K562 (cell line): ENCODE measurements at regions not wholly inside any gene's neighbourhood (a gene's known extent, or its start where the extent isn't known, plus 50 kb on each side); places are given as distances from the start of the nearest gene placed in this dataset.

Experiments
- ATAC-seq: fragments of 200-7000 bp; cut with Tn5 transposase; 3 replicates; pipeline ENCODE4 v1.9.1; 2020; ENCODE audit warnings: moderate library complexity
- BruUV-seq: library from RNA; stranded (reverse); fragments of 400-500 nt; replicated peaks from 2 replicates; lab custom pipeline; 2021; lab: Mats Ljungman, UMichigan
- CTCF ChIA-PET: fragments of 300-600 bp; formaldehyde crosslinking; extraction: SDS; loops from one replicate; lab custom pipeline; 2021; ENCODE audit warnings: low intra/inter-chr PET ratio; lab: Yijun Ruan, JAX
- POLR2A ChIA-PET: fragments of 300-600, 350-650 bp; sonication (Branson Sonifier 250); formaldehyde crosslinking; extraction: SDS; loops from one replicate; lab custom pipeline; 2021; ENCODE audit warnings: antibody characterized with exemption, inconsistent platforms; lab: Yijun Ruan, JAX
- DNase-seq, 4 experiments: peaks; one replicate each; pipeline versions ENCODE4 v3.0.0 to v3.0.0-alpha.2; 2011 to 2018; ENCODE audit warnings: low spot score in 3 of 4, mixed read lengths in 3 of 4; ENCODE audit errors: extremely low read depth in 1 of 4
- FAIRE-seq: peaks from 2 replicates; lab custom pipeline; 2011; peaks lifted over from hg19 to GRCh38; lab: Jason Lieb, UNC
- H2AFZ ChIP-seq: 2 replicates; pipeline ENCODE4 v1.6.0; 2011; ENCODE audit warnings: low read depth, low read length, control low read depth, inconsistent platforms
- H3K27ac ChIP-seq: fragments of 200-600 bp; 3 replicates; pipeline ENCODE4 v1.8.0; 2011; ENCODE audit warnings: low read depth, mild to moderate bottlenecking, control low read depth, inconsistent platforms, low read length, moderate library complexity, mixed read lengths; ENCODE audit errors: extremely low read depth
- H3K27me3 ChIP-seq, 2 experiments: fragments of 300-600 bp in 1 of 2; 2 replicates in 1 of 2; 3 replicates in 1 of 2; pipeline versions ENCODE4 v1.6.0 to v1.8.0; 2011; ENCODE audit warnings: inconsistent platforms in 2 of 2, low read length in 2 of 2, mild to moderate bottlenecking in 1 of 2, mixed read lengths in 1 of 2, moderate library complexity in 1 of 2; ENCODE audit not compliant: control insufficient read depth in 2 of 2, insufficient read depth in 2 of 2
- H3K36me3 ChIP-seq: fragments of 300-600 bp; 3 replicates; pipeline ENCODE4 v1.8.0; 2011; ENCODE audit warnings: mild to moderate bottlenecking, low read length, inconsistent platforms; ENCODE audit not compliant: control insufficient read depth, insufficient read depth
- H3K4me1 ChIP-seq, 2 experiments: fragments of 200-600 bp in 1 of 2; replicated peaks in 1 of 2; 2 replicates in 1 of 2; 3 replicates in 1 of 2; pipeline versions ENCODE4 v1.5.1 to v1.8.0; 2011; ENCODE audit warnings: inconsistent platforms in 2 of 2, low read length in 2 of 2, mild to moderate bottlenecking in 1 of 2, mixed read lengths in 1 of 2, moderate library complexity in 1 of 2; ENCODE audit not compliant: control insufficient read depth in 2 of 2, insufficient read depth in 2 of 2
- H3K4me2 ChIP-seq: 2 replicates; pipeline ENCODE4 v1.6.1; 2011; ENCODE audit warnings: low read length, control low read depth, inconsistent platforms, mixed read lengths; ENCODE audit not compliant: insufficient read depth
- H3K4me3 ChIP-seq: fragments of 200-600 bp; sonication (generic), shearing (Covaris generic); 2 replicates; pipeline ENCODE4 v1.5.1; 2016; ENCODE audit warnings: control low read depth, inconsistent platforms
- H3K79me2 ChIP-seq: fragments of 200-600 bp; 3 replicates; pipeline ENCODE4 v1.8.0; 2011; ENCODE audit warnings: low read length, inconsistent platforms; ENCODE audit not compliant: control insufficient read depth, insufficient read depth
- H3K9ac ChIP-seq, 2 experiments: 2 replicates each; pipeline versions ENCODE4 v1.6.0 to v1.6.1; 2011; ENCODE audit warnings: low read depth in 2 of 2, low read length in 2 of 2, control low read depth in 1 of 2, inconsistent platforms in 1 of 2, mild to moderate bottlenecking in 1 of 2, mixed read lengths in 1 of 2; ENCODE audit not compliant: insufficient read depth in 1 of 2
- H3K9me1 ChIP-seq: one replicate; pipeline ENCODE4 v1.6.0; 2011; ENCODE audit warnings: inconsistent platforms, mild to moderate bottlenecking, low read length, moderate library complexity; ENCODE audit not compliant: control insufficient read depth, insufficient read depth
- H3K9me3 ChIP-seq: replicated peaks from 2 replicates; pipeline ENCODE4 v1.5.1; 2011; ENCODE audit warnings: low read depth, low read length, inconsistent platforms; ENCODE audit not compliant: control insufficient read depth, insufficient read depth
- H4K20me1 ChIP-seq: replicated peaks from 2 replicates; pipeline ENCODE4 v1.6.1; 2011; ENCODE audit warnings: low read length, inconsistent platforms, mixed read lengths; ENCODE audit not compliant: control insufficient read depth, insufficient read depth
- NUFIP1 ChIP-seq: fragments of 450-650 bp; IDR thresholded peaks from 2 replicates; pipeline ENCODE4 v1.6.1; 2018; ENCODE audit not compliant: partially characterized antibody
- RFX1 ChIP-seq: fragments of 450-650 bp; IDR thresholded peaks from 2 replicates; pipeline ENCODE4 v1.6.1; 2016; ENCODE audit warnings: mild to moderate bottlenecking, moderate library complexity
- SLC30A9 ChIP-seq: fragments of 250-450 bp; sonication (Bioruptor Pico); IDR thresholded peaks from 2 replicates; pipeline ENCODE4 v1.8.0; 2022; ENCODE audit warnings: mild to moderate bottlenecking, moderate library complexity
- WGBS: fragments of 100-300 bp; shearing (Covaris generic); methylation state at CpG from one replicate; pipeline ENCODE4 v1.1.6; 2016; ENCODE audit warnings: low coverage, mixed read lengths; ENCODE audit not compliant: insufficient coverage; ENCODE audit errors: missing lambda C conversion rate; 5-methylcytosine and 5-hydroxymethylcytosine counted together
- in situ Hi-C: fragments of 300-500 bp; cut with MboI; formaldehyde crosslinking; loops from 4 replicates; pipeline ENCODE4 v1.15.0; 2018; ENCODE audit warnings: inconsistent platforms, mixed read lengths
- intact Hi-C: fragments of 100-400 bp; cut with micrococcal nuclease; formaldehyde crosslinking; loops from 2 replicates; pipeline ENCODE4 v1.14.2; 2022
- TF ChIP-seq, protein P1 (sequence below): fragments of 250-450 bp; sonication (Bioruptor Pico); IDR thresholded peaks from 2 replicates; pipeline ENCODE4 v1.8.0; 2022; ENCODE audit warnings: inconsistent platforms

DNA sequence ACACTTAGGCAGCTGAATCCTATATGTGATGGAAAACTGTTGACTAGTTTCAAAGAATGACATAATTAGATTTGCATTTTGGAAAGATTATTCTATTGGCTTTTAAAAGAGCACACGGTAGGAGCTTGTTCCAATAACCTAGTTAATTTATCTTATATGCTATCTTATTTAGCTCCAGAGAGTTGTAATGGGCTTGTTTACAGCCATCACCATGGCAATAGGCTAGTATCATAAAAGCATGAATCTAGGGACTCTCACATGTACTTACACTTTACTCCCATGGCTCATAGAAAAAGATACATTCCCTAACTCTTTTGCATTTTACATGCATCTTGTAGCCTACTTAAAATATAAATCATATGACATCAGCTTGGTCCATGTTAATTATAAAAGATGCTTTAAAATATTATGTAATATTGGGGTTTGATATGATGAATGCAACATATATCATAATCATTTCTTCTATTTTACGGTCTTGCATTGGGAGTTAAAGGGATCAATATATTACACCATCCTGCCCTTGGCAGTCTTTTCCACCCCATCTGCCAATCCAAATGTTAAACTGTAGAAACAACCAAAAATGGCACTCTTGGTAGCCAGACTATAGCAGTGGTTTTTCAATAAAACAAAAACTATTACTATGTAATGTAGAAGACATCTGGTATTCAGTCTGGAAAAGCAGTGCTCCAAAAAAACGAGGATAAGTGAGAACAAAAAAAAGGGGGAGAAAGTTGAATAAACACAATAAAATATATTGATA is 2254.0 kb downstream of the LRRC4C start:
- no peaks in the 10 kb centered on the region for H3K36me3 ChIP-seq
- no peaks in the 10 kb centered on the region for H3K4me1 ChIP-seq
- no peaks in the 10 kb centered on the region for H3K27me3 ChIP-seq
- CTCF ChIA-PET = no interaction called here
- H3K4me2 ChIP-seq = no peak overlapping the region
- in situ Hi-C loops = no loop called here
- TF ChIP-seq SLC30A9 (no peak), RFX1 (0 out of 2 replicates have a peak, but pooled peaks have one; percentile 9), NUFIP1 (no peak)
- TF ChIP-seq, protein P1, sequence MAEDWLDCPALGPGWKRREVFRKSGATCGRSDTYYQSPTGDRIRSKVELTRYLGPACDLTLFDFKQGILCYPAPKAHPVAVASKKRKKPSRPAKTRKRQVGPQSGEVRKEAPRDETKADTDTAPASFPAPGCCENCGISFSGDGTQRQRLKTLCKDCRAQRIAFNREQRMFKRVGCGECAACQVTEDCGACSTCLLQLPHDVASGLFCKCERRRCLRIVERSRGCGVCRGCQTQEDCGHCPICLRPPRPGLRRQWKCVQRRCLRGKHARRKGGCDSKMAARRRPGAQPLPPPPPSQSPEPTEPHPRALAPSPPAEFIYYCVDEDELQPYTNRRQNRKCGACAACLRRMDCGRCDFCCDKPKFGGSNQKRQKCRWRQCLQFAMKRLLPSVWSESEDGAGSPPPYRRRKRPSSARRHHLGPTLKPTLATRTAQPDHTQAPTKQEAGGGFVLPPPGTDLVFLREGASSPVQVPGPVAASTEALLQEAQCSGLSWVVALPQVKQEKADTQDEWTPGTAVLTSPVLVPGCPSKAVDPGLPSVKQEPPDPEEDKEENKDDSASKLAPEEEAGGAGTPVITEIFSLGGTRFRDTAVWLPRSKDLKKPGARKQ = no peak
- no peak overlapping the region for H3K9ac ChIP-seq
- POLR2A ChIA-PET = no interaction called here
- no TSS peak for BruUV-seq
- no peak overlapping the region for H3K4me3 ChIP-seq
- H2AFZ ChIP-seq = no peak overlapping the region
- DNase-seq (no peak), FAIRE-seq (no peak), ATAC-seq (no peak)
- H3K79me2 ChIP-seq = no peaks in the 10 kb centered on the region
- no peaks in the 10 kb centered on the region for H4K20me1 ChIP-seq
- H3K9me3 ChIP-seq = no peaks in the 10 kb centered on the region
- 0% methylated on average over 3 of the region's 3 CpGs for WGBS
- H3K27ac ChIP-seq = no peak overlapping the region
- intact Hi-C loops = no loop called here
- H3K9me1 ChIP-seq = no peaks in the 10 kb centered on the region
